Dermis blood vessel endothelial cell (primary cell): ENCODE measurements at regions not wholly inside any gene's neighbourhood (a gene's known extent, or its start where the extent isn't known, plus 50 kb on each side); places are given as distances from the start of the nearest gene placed in this dataset.

Source experiments
- DNase-seq: peaks from one replicate; pipeline ENCODE4 v3.0.0; 2010

DNA sequence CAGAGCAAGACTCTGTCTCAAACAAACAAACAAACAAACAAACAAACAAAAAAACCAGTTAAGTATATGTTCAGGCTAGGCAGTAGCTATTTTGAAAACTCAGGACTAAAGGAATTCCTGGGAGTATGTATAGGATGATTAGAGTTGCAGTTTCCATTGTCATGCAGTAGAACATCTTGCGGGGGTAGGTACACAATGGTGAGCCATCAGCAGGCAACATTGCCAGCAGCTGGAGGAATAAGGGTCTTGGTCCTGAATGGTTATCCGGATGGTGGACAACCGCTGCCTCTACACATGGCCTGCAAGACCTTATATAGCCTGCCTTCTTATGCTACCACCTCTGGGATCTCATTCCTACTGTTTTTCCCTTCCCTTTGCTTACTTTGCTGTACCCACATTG, 297.5 kb downstream of the SOX4 start:
- DNase-seq: no peak

DNA sequence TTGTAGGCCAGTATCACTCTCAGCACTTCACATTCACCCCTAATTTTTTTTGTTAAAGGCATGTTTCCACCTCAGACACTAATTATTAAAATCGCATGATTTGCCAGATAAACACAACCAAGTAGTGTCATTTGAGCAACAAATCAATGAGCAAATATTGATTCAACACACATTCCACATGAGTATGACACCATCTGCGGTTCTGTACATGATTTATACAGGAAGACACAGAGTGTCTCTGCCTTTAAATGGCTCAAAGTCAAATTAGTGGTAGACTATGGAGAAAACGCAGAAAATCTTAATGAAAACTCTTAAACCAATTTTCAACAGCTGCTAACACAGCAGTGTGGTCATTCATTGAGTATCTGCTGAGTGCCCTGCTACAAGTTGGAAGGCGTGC, 300.2 kb downstream of the SOX4 start:
- no peak for DNase-seq

DNA sequence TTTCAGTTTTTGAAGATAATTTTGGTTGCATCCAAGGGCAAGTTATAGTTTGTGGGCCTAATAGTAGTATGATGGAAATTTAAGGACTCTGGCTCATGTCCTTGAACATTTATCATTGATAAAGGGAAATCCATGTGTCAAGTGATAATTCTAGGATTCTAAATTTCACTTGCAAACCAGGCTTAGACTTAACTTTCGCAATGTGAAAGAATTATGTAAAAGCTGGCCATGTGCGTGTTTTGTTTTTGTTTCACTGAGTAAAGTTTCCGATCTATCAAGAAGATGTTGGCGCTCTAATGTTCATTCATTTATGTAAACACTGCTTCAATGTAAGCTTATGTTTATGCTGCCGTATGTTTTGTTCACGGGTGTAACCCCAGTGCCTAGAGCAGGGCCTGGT, 302.0 kb downstream of the SOX4 start:
- DNase-seq: no peak

DNA sequence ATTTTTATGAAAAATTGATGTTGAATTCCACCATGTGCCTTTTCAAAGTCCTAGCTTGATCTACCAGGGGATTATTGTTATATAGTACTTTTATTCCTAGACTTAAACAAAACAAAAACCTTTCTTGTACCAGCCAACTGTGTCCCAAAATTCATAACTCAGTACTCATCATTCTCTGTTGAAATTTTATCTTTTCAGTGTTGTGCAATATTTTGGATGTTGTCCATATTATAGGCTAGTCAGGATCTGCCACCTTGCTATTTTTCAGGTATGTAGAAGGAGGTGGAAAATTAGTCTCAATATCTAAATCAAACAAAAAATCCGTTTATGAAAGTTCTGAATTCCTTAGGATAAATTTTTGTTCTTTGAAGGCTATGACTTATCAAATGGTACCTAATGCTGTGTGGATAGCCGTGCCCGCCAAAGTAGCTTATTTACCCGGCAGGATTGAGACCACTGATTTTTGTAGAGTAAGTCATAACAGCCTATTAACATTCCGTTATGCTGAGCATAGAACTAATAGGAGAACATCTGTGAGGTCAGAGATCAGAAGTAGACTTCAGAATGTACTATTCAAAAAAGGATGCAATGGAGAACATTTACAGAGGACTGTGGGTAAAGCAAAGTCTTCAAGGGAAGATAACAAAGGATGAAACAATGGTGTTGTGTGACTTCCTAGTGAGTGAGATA, 304.7 kb downstream of the SOX4 start:
- DNase-seq: no peak

DNA sequence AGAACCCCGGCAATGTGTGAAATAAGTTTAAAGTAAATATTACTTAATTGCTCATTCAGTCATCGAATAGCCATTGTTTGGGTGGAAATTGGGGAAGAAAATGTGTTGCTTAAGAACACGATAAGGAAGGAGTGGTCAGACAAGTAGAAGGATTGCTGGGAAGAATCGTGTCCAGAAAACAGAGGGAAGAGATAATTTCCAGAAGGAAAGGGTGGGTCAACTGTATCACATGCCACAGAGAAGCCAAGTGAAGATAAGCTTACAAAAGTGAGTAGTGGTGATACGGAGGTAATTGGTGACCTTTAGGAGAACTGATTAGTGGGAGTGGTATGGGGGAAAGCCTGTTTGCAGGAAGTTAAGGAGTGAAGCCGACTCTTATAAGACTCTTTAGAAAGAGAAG, 306.2 kb downstream of the SOX4 start:
- DNase-seq: no peak

DNA sequence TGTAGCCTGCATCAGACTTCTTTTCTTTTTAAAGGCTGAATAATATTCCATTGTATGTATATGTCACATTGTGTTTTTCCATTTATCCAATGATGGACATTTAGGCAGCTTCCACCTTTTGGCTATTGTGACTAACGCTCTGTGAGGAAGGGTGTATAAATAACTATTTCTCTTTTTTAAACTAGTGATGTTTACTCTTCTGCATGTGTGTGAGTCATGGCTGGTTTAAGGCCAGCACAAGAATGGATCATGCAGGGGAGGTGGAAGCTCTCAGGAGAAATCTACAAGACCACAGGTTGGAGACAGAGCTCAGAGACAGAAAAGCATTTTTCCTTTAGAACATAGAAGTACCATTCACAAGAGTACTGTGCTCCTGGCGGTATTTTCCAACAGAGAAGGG, 307.2 kb downstream of the SOX4 start:
- DNase-seq: peak; percentile 39

DNA sequence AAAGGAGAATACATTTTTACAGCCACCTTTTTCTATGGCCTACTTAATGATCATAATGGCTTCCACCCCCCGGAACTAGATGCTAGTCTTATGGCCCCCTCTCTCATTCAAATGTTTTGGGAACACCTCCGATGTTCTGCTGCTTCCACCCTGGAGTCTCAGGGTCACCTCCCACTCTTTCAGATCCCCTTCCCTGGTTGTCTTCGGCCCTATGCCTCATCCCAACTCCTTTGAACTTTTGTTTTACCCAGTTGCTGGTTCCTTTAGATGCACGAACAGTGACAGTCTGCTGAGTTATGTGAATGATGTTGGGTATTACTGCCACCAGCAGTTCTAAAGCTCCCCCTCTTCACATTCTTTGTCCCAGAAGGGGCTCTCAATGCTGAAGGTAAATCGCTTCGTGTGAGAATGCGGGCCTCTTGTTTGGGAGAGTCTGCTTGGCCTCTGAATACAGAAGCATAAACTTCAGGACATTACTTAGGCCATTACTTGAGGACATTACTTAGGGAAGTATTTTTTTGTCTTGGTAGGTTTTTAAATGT, 309.1 kb downstream of the SOX4 start:
- DNase-seq: no peak

DNA sequence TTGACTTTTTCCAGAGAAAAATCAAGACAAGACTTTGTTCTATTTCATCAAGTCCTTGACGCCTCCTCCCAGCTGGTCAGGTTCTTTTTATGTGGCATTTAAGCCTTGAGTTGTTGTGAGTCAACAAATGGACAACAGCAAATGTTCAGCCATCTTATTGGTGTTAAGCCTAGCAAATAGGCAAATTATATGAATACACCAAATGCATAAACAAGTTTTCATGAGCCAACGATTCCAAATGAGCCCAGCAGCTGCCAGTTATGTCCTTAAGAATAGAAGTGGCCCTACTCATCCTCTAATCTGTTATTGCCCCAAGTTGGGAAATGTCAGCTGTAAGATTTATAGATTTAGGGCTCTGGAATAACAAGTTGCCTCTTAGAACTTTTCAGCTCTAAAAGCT, 312.0 kb downstream of the SOX4 start:
- no peak for DNase-seq

DNA sequence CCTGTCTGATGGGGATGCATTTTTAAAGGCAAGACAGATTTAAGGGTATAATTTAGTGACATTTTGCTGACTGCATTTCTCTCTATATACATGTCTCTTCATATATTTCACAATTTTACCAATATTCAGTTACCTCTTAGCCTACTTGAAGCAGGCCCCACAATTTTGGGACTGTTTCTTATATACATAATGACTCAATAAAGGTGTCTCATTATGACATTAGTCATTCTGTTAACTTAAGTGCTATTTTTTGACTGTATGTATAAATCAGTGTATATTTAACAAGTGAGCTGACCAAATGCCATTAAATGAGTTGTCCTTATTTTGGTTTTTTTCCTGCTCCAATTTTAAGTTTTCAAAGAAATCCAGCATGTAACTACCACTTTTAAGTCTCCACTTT, 313.3 kb downstream of the SOX4 start:
- DNase-seq: no peak

DNA sequence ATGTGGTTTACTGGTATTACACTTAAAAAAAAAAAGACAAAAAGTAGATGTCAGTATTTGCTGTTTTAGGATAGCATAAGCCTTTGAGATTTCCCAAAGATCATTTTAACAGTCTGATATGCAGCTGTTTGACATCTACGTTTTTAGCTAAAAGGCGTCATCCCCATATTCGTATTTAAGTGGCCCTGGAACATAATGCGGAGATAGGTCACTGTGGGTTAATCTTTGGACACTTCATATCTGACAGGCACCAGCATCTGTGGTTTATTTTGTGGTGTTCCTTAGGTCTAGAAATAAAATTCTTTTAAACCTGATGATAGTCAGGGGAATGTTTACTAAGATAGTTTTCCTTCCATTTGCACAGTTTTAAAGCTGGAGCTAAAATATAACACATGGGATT, 313.7 kb downstream of the SOX4 start:
- DNase-seq: no peak

DNA sequence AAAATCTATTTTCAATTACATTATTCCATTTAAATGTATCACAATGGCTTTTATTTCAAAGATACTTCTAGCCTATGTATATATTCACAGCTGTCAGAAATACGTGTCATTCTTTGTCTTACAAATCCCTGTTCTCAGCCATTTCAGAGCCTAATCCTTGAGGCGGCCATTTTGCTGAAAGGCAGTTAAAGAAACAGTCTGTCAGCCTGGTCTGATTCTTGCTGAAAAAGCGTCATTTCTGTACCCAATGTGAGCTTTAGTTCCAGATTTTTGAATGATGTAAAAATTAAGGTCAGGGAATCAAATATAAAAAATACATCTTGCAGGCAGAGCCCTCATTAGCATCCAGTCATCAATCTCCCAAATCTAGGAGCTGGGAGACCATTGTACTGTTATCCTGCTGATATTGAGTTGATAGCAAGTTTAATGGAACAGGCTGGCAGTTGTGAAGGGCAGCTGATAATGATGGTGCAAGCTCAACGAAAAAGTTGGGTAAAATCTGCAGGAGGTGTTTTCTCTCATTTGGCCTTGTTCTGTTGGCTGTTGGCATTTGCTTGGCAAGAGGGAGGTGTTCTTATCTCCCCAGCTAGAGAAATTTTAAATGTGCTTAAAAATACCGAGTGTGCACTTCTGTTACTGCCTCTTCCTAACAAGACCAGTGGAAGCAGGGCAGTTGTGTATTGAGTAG, 314.8 kb downstream of the SOX4 start:
- no peak for DNase-seq

DNA sequence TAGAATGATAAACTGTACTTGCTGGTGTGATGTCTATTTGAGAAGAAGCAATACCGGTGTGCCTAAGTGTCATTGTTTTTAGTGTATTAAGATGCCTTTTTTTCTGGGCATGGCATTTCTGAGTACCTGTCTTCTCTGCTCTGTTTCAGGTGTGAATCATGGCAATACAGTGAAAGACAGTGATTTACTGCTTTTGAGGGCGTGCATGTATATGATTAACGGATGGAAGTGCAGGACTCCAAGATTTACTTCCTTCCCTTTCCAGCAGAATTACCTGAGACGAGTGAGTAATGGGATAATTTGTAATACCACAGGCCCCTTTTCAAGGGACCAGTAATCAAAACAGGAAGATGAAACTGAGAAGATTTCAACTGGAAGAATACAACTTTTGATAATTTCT, 315.8 kb downstream of the SOX4 start:
- no peak for DNase-seq

DNA sequence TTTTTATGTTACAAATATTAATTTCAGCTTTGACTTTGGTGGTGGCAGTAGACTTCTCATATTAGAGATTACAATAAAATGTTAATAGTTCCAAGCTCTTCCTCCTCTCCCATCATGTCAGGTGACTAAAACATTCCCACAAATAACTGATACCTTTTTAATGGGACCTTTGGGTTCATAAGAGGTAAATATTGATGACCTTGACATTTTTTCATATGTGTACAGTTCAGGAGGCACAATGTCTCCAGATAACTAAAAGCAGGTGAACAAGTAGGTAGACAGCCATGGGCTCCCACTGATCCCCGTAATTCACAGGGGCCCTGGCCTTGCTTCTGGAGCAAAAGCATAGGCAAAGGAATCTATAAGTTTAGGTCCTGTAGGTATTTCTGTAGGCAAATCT, 317.7 kb downstream of the SOX4 start:
- DNase-seq: no peak

DNA sequence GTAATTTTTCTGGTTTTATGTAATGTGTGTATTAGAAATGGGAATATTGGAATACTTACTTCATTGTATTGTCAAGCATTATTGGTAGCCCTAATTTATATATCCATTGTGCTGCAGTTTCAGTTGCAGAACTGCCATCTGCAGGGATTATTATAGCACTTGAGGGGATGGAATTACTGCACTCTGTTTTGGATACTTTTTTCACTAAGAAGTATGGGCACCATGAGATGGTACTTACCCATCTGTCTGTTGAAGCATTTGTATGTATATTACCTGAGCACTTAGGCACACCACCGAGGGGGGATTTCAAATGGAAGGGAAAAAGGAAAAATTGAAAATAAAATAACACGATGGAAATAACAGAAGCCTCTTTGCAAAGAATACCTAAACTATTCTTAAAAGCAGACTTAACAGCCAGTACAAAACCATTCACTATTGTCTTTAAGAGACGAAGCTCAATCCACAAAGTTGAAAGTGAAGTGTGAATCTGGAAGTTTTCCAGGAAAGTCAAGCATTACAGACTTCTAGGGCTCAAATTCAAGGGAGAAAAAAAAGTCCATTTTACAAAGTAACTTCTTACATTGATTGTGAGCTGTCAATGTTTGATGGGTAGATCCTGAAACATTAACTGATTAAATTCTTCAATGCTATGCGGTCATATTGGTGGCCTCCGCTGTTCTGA, 318.7 kb downstream of the SOX4 start:
- DNase-seq: no peak

DNA sequence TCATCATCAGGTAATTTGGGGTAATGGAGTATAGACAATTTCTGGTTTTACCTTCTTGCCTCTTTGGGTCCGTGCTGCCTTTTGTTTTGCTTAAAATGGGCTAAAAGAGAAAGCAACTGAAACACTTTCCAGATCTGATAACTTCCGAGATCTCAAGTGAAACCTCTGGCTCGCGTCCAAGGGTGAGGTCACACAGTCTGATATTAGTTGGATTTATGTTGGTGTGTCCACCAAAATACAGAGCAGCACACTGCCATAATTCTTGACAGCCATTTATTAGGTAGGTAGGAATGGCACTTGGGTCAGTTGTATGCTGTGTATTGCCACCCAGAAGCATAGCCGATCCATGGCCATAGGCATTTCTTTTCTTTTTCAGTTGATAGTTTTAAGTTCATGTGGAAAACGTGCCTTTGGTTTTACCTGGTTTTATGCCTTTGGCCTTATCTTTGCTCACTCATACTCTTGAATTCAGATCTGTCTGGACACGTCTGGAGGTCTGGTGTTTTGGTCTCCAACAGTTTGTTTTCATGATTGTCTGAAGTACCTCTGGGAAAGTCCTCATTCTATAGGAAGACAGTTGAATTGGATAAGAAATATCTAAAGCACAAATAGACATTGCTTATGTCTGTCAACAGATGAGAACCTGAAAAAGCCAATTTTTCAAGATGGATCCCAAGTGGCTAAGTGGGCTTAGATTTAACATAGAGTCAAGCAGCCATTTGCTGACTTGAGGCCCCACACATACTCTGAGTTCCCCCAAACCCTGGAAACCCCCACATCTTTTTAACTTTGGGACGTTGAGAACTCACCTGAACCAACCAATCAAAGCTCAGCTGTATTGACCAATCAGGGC, 320.8 kb downstream of the SOX4 start:
- peak; percentile 92 for DNase-seq

DNA sequence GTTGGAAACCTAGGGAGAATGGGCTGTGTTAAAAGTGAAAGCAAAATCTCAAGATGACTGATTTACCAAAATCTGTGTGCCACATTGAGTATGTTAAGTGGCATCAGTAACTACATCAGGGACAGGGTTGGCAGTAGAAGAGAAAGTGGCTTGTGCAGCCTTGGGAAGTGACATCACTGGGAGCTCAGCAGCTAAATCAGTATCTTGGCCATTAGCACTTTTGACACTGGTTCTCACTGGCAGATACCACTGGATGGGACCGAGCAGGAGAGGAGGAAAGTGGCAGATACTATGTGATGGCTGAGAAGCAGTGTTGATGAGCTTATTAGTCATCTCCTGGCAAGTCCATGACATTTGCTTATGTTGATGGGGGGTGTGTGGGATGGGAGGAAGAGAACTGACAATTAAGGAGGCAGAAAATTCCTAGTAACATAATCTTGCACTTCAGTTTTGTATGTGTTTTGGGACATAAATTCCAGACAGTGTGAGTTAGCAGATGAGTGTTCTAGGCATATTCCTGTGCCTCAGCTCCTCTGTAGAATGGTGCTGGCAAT, 322.2 kb downstream of the SOX4 start:
- peak; percentile 20 for DNase-seq

DNA sequence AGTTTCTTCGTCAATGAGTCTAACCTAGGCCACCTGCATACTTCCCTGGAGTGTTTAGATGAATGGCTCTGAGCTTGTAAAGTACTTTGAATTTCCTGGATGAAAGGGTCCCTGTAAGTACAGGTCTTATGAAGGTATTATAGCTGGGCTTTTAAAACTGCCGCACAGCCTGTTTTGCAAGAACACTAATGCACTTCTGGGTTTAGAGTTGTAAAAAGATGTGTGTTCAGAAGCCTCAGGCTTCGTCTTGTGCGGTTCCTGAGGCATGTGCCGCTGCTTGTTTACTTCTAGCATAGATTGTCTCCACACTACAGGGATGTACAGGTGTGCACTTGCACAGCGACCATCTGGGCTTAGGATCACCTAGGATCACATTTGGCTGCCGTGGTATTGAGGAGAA, 324.5 kb downstream of the SOX4 start:
- no peak for DNase-seq

DNA sequence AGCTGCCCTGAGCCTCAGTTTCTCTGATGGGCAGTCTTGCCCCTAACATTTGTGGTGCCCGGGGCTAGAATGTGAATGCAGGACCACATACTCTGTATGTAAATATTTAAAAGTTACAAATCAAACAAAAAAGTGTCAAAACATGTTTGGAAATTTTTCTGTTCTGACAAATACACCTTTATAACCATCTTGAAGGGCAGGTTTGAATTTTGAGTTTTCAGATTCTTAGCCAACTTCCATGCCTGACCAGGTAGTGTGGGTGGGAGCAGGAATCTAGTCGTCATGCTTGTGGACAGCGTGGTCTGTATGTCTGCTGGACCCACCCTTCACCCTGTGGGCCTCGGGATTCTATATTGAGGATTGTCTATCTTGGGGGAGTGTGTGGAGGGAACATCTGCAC, 325.1 kb downstream of the SOX4 start:
- DNase-seq: no peak

DNA sequence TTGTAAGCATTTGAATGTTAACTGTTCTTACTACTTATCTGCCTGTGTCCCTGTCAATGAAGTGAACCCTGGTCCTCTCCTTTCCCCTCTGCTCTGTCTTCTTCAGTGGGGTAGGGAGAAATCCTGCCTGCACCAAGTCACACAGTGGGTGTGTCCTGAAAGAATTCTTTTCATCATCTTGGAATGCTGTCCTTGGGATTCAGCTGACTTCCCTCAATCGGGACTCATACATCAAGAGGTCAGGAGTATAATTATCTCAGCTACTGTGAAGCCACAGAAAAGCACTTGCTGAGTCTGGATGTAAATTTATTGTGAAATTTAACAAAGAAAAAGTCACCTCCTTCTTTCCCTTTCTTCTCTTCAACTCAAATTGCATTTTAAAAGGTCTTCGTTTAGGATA, 328.5 kb downstream of the SOX4 start:
- DNase-seq: no peak

DNA sequence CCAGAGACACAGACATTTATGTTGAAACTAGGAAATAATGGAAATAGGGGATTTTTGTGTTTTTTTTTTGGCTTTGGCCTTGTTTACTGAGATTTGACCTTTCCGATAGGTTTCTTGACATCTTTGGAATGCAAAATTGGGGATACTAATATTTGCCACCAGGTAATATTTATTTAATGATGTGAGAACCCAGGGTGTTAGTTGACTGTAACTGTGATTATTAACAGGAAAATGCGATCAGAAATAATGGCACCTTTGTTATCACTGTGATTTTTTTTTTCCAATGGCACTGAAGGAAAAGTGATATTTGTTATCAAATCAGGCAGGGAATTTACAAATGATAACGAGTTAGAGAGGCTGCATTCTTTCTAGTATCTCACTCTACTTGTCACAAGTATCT, 330.5 kb downstream of the SOX4 start:
- no peak for DNase-seq

DNA sequence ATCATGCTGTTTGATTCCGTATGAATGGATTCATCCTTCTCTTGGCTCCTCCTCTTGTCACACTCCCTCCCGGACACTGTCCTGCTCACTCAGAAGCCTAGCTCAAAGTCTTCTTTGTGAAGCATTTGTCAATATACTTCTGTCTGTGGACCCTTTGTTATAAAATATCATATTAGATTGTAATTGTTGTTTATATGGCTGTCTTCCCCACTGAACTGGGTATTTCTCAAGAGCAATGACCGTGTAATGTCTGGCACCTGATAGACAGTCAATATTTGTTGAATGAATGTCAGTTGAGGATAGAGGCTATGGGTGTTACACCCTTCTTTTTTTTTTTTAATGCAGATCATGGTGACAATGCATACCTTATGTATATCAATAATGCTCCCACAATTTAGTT, 335.3 kb downstream of the SOX4 start:
- no peak for DNase-seq

DNA sequence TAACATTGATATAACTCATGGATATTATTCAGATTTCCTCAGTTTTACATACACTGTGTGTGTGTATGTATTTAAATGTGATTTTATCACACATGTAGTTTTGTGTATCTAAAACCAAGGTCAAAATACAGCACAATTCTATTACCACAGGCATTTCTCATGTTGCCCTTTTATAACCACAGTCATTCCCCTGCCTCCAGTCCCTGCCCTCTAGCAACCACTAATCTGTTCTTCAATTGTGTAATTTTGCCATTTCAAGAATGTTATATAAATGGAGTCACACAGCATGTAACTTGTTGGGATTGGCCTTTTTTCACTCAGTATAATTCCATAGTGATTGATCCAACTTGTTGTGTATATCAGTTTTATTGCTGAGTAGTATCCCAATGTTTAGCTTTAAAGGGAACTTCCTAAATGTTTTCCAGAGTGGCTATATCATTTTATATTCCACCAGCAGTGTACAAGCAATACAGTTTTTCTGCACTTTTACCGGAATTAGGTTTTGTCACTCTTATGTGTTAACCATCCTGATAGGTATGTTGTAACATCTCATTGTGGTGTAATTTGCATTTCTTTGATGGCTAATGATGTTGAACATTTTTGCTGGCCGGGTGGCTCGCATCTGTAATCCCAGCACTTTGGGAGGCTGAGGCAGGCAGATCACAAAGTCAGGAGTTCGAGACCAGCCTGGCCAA, 338.2 kb downstream of the SOX4 start:
- DNase-seq: no peak
